HCT116 (cell line): ENCODE measurements at regions not wholly inside any gene's neighbourhood (a gene's known extent, or its start where the extent isn't known, plus 50 kb on each side); places are given as distances from the start of the nearest gene placed in this dataset.

ENCODE experiments used
- ATAC-seq: fragments of 200-7000 bp; cut with Tn5 transposase; 2 replicates; pipeline ENCODE4 v1.9.1; 2020; ENCODE audit warnings: mild to moderate bottlenecking, moderate library complexity
- BruUV-seq: library from RNA; stranded (reverse); fragments of 400-500 nt; replicated peaks from 2 replicates; lab custom pipeline; 2021; lab: Mats Ljungman, UMichigan
- CTCF ChIA-PET: fragments of 300-600 bp; sonication (Branson Sonifier 250); formaldehyde crosslinking; loops from one replicate; lab custom pipeline; 2021; ENCODE audit warnings: antibody characterized with exemption; lab: Charles Lee
- POLR2A ChIA-PET: fragments of 300-600, 350-600 bp; sonication (Branson Sonifier 250); formaldehyde crosslinking; loops from one replicate; lab custom pipeline; 2021; ENCODE audit warnings: antibody characterized with exemption; lab: Charles Lee
- RAD21 ChIA-PET, 2 experiments: fragments of 300-600 bp; sonication (Branson Sonifier 250); formaldehyde crosslinking; loops; one replicate each; lab custom pipeline; 2023; ENCODE audit warnings: low total read pairs in 2 of 2; ENCODE audit not compliant: uncharacterized antibody in 2 of 2, unreplicated experiment in 2 of 2, low non-redundant PET in 1 of 2; lab: Charles Lee
- DNase-seq: peaks from one replicate; pipeline ENCODE4 v3.0.0-alpha.2; 2010; ENCODE audit warnings: low read depth, low spot score
- H2AFZ ChIP-seq: fragments of 200-600 bp; shearing (Covaris generic), sonication (generic); 2 replicates; pipeline ENCODE4 v1.6.1; 2017; ENCODE audit warnings: low read depth, mixed run types, mixed read lengths, antibody characterized with exemption, low read length; ENCODE audit not compliant: poor library complexity, severe bottlenecking
- H3K27ac ChIP-seq: 2 replicates; pipeline ENCODE4 v1.5.1; 2012; ENCODE audit warnings: low read depth, low read length
- H3K27me3 ChIP-seq: fragments of 200-600 bp; sonication (generic); 2 replicates; pipeline ENCODE4 v1.6.1; 2016; ENCODE audit warnings: mixed run types, low read length, mixed read lengths; ENCODE audit not compliant: insufficient read depth
- H3K36me3 ChIP-seq, 2 experiments: fragments of 200-500 bp in 1 of 2; fragments of 200-600 bp in 1 of 2; sonication (Bioruptor generic) in 1 of 2; sonication (generic) in 1 of 2; 2 replicates each; pipeline versions ENCODE4 v1.5.1 to v1.6.1; 2014 to 2016; ENCODE audit warnings: low read length in 2 of 2, inconsistent platforms in 1 of 2, mixed read lengths in 1 of 2, mixed run types in 1 of 2; ENCODE audit not compliant: insufficient read depth in 2 of 2, control insufficient read depth in 1 of 2
- H3K4me1 ChIP-seq, 2 experiments: fragments of 200-600 bp in 1 of 2; sonication (generic) in 1 of 2; 2 replicates each; pipeline versions ENCODE4 v1.5.1 to v1.6.1; 2012 to 2017; ENCODE audit warnings: low read length in 2 of 2, inconsistent platforms in 1 of 2, mild to moderate bottlenecking in 1 of 2, mixed read lengths in 1 of 2, mixed run types in 1 of 2, moderate library complexity in 1 of 2; ENCODE audit not compliant: insufficient read depth in 2 of 2, control insufficient read depth in 1 of 2
- H3K4me2 ChIP-seq: fragments of 200-600 bp; sonication (generic); 2 replicates; pipeline ENCODE4 v1.6.1; 2017; ENCODE audit warnings: mixed run types, low read length, mixed read lengths
- H3K4me3 ChIP-seq, 2 experiments: fragments of 200-600 bp in 1 of 2; sonication (generic) in 1 of 2; replicated peaks in 1 of 2; 2 replicates each; pipeline ENCODE4 v1.5.1; 2011 to 2016; ENCODE audit warnings: low read length in 2 of 2, control low read depth in 1 of 2, low read depth in 1 of 2, mild to moderate bottlenecking in 1 of 2, mixed read lengths in 1 of 2, mixed run types in 1 of 2
- H3K79me2 ChIP-seq: fragments of 200-600 bp; sonication (generic); 2 replicates; pipeline ENCODE4 v1.6.1; 2017; ENCODE audit warnings: mild to moderate bottlenecking, mixed run types, low read length, moderate library complexity, mixed read lengths; ENCODE audit not compliant: insufficient read depth
- H3K9ac ChIP-seq: fragments of 200-600 bp; sonication (generic); 2 replicates; pipeline ENCODE4 v1.6.1; 2016; ENCODE audit warnings: low read length, mixed read lengths
- H3K9me2 ChIP-seq: fragments of 200-600 bp; sonication (generic), shearing (Covaris generic); 2 replicates; pipeline ENCODE4 v1.6.1; 2017; ENCODE audit warnings: mixed run types, mild to moderate bottlenecking, moderate library complexity; ENCODE audit not compliant: insufficient read depth
- H3K9me3 ChIP-seq, 2 experiments: fragments of 200-500 bp in 1 of 2; fragments of 200-600 bp in 1 of 2; sonication (Bioruptor generic) in 1 of 2; sonication (generic) in 1 of 2; 2 replicates each; pipeline ENCODE4 v1.6.1; 2014 to 2017; ENCODE audit warnings: low read length in 2 of 2, mixed read lengths in 2 of 2, inconsistent platforms in 1 of 2, low read depth in 1 of 2, mild to moderate bottlenecking in 1 of 2, mixed run types in 1 of 2, moderate library complexity in 1 of 2; ENCODE audit not compliant: control insufficient read depth in 1 of 2, insufficient read depth in 1 of 2
- H4K20me1 ChIP-seq: fragments of 200-600 bp; sonication (generic), shearing (Covaris generic); 2 replicates; pipeline ENCODE4 v1.6.1; 2017; ENCODE audit warnings: mixed run types, mild to moderate bottlenecking, moderate library complexity; ENCODE audit not compliant: insufficient read depth
- CBX3 ChIP-seq: IDR thresholded peaks from 2 replicates; pipeline ENCODE4 v1.6.1; 2012; ENCODE audit warnings: low read depth
- CEBPB ChIP-seq: IDR thresholded peaks from 2 replicates; pipeline ENCODE4 v1.6.1; 2012; ENCODE audit warnings: low read depth
- EGR1 ChIP-seq: IDR thresholded peaks from 2 replicates; pipeline ENCODE4 v1.6.1; 2012; ENCODE audit warnings: low read depth
- EZH2phosphoT487 ChIP-seq: fragments of 200-600 bp; IDR thresholded peaks from 2 replicates; pipeline ENCODE4 v1.6.1; 2018; ENCODE audit warnings: antibody characterized with exemption, borderline replicate concordance
- FOSL1 ChIP-seq: IDR thresholded peaks from 2 replicates; pipeline ENCODE4 v1.6.1; 2012; ENCODE audit warnings: low read depth
- POLR2A ChIP-seq: IDR thresholded peaks from 2 replicates; pipeline ENCODE4 v1.7.0; 2011; ENCODE audit warnings: borderline replicate concordance; ENCODE audit not compliant: insufficient read depth, insufficient read length; ENCODE audit errors: extremely low read depth
- POLR2AphosphoS5 ChIP-seq: IDR thresholded peaks from 2 replicates; pipeline ENCODE4 v1.6.1; 2011; ENCODE audit warnings: mild to moderate bottlenecking, low read depth, low read length, moderate library complexity
- RAD21 ChIP-seq: IDR thresholded peaks from 2 replicates; pipeline ENCODE4 v1.6.1; 2012; ENCODE audit warnings: low read depth, mild to moderate bottlenecking
- SIN3A ChIP-seq: IDR thresholded peaks from 2 replicates; pipeline ENCODE4 v1.6.1; 2012; ENCODE audit warnings: low read depth
- SP1 ChIP-seq: IDR thresholded peaks from 2 replicates; pipeline ENCODE4 v1.6.1; 2012; ENCODE audit warnings: low read depth
- SRF ChIP-seq: IDR thresholded peaks from 2 replicates; pipeline ENCODE4 v1.6.1; 2012; ENCODE audit warnings: low read depth
- TCF7L2 ChIP-seq: IDR thresholded peaks from 2 replicates; pipeline ENCODE4 v1.7.0; 2011; ENCODE audit warnings: borderline replicate concordance, inconsistent platforms; ENCODE audit not compliant: insufficient read depth, insufficient read length; ENCODE audit errors: extremely low read depth
- YY1 ChIP-seq: IDR thresholded peaks from 2 replicates; pipeline ENCODE4 v1.6.1; 2011; ENCODE audit warnings: low read length, low read depth, moderate library complexity, mild to moderate bottlenecking; ENCODE audit not compliant: insufficient replicate concordance; ENCODE audit errors: extremely low read depth
- ZBTB33 ChIP-seq: IDR thresholded peaks from 2 replicates; pipeline ENCODE4 v1.6.1; 2011; ENCODE audit warnings: mild to moderate bottlenecking, low read length, moderate library complexity; ENCODE audit not compliant: insufficient replicate concordance; ENCODE audit errors: extremely low read depth
- ZFX ChIP-seq: fragments of 450-650 bp; IDR thresholded peaks from 2 replicates; pipeline ENCODE4 v1.6.1; 2017
- intact Hi-C: fragments of 100-400 bp; cut with micrococcal nuclease; formaldehyde crosslinking; loops from 2 replicates; pipeline ENCODE4 v1.10.0; 2022
- TF ChIP-seq, protein P1 (sequence below): IDR thresholded peaks from 2 replicates; pipeline ENCODE4 v1.6.1; 2012; ENCODE audit warnings: low read depth

GRCh38 chrY:7440796-7441530 is 529.4 kb upstream of the AMELY start (continued):
- TF ChIP-seq YY1 (no peak), ZBTB33 (no peak), SRF (no peak), EGR1 (no peak), TCF7L2 (no peak), RAD21 (no peak), FOSL1 (no peak)
- TF ChIP-seq, all 23 proteins: peak for 0

- H3K79me2 ChIP-seq = no peaks in the 10 kb centered on the region
- H3K4me3 ChIP-seq = no peak overlapping the region
- no peak for ATAC-seq
- H3K9me2 ChIP-seq = no peaks in the 10 kb centered on the region
- RAD21 ChIA-PET = no interaction called here
- H3K4me1 ChIP-seq = no peaks in the 10 kb centered on the region
- intact Hi-C loops = no loop called here
- no TSS peak for BruUV-seq
- no peak overlapping the region for H2AFZ ChIP-seq
- no peak overlapping the region for H3K4me2 ChIP-seq
- CTCF ChIA-PET = no interaction called here
- POLR2A ChIA-PET = no interaction called here
- no peaks in the 10 kb centered on the region for H3K27me3 ChIP-seq
- H4K20me1 ChIP-seq = no peaks in the 10 kb centered on the region
- TF ChIP-seq EZH2phosphoT487 (no peak), SP1 (no peak), CBX3 (no peak), ZBTB33 (no peak), CEBPB (no peak), RAD21 (no peak), SIN3A (no peak), POLR2A (no peak), POLR2AphosphoS5 (no peak), ZFX (no peak), EGR1 (no peak)
- TF ChIP-seq, protein P1, sequence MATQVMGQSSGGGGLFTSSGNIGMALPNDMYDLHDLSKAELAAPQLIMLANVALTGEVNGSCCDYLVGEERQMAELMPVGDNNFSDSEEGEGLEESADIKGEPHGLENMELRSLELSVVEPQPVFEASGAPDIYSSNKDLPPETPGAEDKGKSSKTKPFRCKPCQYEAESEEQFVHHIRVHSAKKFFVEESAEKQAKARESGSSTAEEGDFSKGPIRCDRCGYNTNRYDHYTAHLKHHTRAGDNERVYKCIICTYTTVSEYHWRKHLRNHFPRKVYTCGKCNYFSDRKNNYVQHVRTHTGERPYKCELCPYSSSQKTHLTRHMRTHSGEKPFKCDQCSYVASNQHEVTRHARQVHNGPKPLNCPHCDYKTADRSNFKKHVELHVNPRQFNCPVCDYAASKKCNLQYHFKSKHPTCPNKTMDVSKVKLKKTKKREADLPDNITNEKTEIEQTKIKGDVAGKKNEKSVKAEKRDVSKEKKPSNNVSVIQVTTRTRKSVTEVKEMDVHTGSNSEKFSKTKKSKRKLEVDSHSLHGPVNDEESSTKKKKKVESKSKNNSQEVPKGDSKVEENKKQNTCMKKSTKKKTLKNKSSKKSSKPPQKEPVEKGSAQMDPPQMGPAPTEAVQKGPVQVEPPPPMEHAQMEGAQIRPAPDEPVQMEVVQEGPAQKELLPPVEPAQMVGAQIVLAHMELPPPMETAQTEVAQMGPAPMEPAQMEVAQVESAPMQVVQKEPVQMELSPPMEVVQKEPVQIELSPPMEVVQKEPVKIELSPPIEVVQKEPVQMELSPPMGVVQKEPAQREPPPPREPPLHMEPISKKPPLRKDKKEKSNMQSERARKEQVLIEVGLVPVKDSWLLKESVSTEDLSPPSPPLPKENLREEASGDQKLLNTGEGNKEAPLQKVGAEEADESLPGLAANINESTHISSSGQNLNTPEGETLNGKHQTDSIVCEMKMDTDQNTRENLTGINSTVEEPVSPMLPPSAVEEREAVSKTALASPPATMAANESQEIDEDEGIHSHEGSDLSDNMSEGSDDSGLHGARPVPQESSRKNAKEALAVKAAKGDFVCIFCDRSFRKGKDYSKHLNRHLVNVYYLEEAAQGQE = no peak
- no peak overlapping the region for H3K9ac ChIP-seq
- H3K36me3 ChIP-seq = no peaks in the 10 kb centered on the region
- no peak overlapping the region for H3K27ac ChIP-seq
- no peak for DNase-seq
- H3K9me3 ChIP-seq = no peaks in the 10 kb centered on the region
These were observed 525.5 kb upstream of the AMELY start for GRCh38 chrY:7437086-7437485.
